ENCODE measurements at regions not wholly inside any gene's neighbourhood (a gene's known extent, or its start where the extent isn't known, plus 50 kb on each side); places are given as distances from the start of the nearest gene placed in this dataset.

DNA sequence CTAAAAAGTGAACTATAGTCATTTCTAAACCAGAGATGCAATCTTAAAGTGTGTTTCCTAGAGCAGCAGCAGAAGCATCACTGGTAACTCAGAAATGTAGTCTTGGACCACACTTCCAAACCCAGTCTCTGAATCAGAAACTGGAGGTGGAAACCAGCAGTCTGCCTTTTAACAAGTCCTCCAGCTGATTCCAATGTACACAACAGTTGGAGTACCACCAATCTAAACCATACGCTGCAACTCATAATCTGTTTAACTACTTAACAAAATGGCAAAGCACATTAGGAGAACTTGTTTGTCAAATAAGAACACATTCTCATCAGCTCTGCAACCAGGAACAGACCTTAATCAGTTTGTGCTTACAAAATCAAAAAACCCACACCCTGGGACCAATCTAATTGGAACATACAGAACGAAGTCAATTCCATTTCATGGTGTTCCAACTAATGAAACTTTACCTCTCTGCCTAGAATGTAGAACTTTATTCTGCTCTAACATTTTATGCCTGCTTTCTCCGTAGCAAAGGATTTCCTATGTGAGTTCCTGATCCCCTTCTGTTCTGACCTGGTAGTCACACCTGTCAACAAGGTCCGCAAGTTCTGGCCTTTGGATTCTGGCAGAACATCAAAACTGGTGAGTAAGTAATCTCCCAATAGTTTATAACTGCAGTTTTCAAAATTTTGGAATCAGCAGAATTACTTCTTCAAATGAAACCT, 390.4 kb downstream of the HTR1B start (continued):
- TF ChIP-seq, protein P1, sequence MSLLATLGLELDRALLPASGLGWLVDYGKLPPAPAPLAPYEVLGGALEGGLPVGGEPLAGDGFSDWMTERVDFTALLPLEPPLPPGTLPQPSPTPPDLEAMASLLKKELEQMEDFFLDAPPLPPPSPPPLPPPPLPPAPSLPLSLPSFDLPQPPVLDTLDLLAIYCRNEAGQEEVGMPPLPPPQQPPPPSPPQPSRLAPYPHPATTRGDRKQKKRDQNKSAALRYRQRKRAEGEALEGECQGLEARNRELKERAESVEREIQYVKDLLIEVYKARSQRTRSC (CRISPR knock-in tag; IDR thresholded peaks at IDR 0.05; ENCODE audit: low read depth), result no peak

DNA sequence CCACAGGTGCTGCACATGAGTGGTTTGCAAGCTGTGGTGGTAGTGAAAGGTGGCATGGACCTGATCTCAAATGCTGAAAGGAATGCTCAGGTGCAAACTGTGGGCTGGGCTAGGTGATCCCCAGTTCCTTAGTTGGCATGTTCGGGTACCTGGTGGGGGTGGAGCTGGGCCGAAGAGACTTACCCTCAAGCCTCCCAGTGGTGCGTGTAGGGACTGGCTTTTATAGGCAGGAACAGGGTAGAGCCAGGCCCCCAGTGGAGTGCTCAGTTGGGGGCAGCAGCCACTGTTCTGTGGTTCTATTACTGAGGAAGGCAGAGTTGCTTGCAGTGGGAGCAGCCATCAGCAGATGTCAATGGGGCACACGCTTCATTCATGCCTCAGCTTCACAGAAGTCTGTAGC, 399.8 kb downstream of the HTR1B start:
- DNase-seq (ENCODE audit: low spot score), result no peak
- ChIA-PET CTCF (ENCODE audit: low intra/inter-chr PET ratio, low total read pairs) (no interaction called here), POLR2A (no interaction called here)
- Histone ChIP-seq H3K79me2 (ENCODE audit: insufficient read depth, low read length) (no peaks in the 10 kb centered on the region), H3K9ac (ENCODE audit: insufficient read depth, low read depth, low read length) (no peak overlapping the region), H3K36me3 (replicated peaks in 1 of 2; ENCODE audit: control insufficient read depth in 1 of 2, insufficient read depth in 2 of 2, low read length in 2 of 2) (no peaks in the 10 kb centered on the region), H3K4me3 (replicated peaks in 1 of 3; ENCODE audit: insufficient read depth in 1 of 3, low read depth in 2 of 3, low read length in 3 of 3) (no peak overlapping the region), H3K27me3 (ENCODE audit: control insufficient read depth in 1 of 2, insufficient read depth in 2 of 2, low read length in 2 of 2) (no peaks in the 10 kb centered on the region), H3K4me1 (ENCODE audit: insufficient read depth, low read length) (no peaks in the 10 kb centered on the region), H3K9me3 (ENCODE audit: low read length) (peaks cover 25% of the 10 kb centered on the region), H4K20me1 (ENCODE audit: insufficient read depth, low read length) (no peaks in the 10 kb centered on the region), H2AFZ (ENCODE audit: low read length) (no peak overlapping the region), H3K27ac (ENCODE audit: extremely low read length, insufficient read depth, low read length) (no peak overlapping the region), H3K4me2 (ENCODE audit: low read depth, low read length) (no peak overlapping the region)
- no TSS peak for BruUV-seq (replicated peaks)
- in situ Hi-C loops (cut with HindIII; ENCODE audit: extremely low pct_ligation_motif_present, low pct_unique_long_range_greater_than_20kb), result no loop called here
- ATAC-seq, result no peak
- 0% methylated on average over 3 of the region's 4 CpGs for WGBS (ENCODE audit: low lambda C conversion rate)
- intact Hi-C loops (cut with micrococcal nuclease; ENCODE audit: unreplicated experiment), result no loop called here
- TF ChIP-seq, protein P2, sequence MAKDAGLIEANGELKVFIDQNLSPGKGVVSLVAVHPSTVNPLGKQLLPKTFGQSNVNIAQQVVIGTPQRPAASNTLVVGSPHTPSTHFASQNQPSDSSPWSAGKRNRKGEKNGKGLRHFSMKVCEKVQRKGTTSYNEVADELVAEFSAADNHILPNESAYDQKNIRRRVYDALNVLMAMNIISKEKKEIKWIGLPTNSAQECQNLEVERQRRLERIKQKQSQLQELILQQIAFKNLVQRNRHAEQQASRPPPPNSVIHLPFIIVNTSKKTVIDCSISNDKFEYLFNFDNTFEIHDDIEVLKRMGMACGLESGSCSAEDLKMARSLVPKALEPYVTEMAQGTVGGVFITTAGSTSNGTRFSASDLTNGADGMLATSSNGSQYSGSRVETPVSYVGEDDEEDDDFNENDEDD (CRISPR knock-in tag; IDR thresholded peaks at IDR 0.05; ENCODE audit: borderline replicate concordance), result no peak
- TF ChIP-seq ZNF572 (CRISPR knock-in tag; IDR thresholded peaks at IDR 0.05) (no peak), ZMYM2 (CRISPR knock-in tag; IDR thresholded peaks at IDR 0.05) (no peak)
- no peak for FAIRE-seq

DNA sequence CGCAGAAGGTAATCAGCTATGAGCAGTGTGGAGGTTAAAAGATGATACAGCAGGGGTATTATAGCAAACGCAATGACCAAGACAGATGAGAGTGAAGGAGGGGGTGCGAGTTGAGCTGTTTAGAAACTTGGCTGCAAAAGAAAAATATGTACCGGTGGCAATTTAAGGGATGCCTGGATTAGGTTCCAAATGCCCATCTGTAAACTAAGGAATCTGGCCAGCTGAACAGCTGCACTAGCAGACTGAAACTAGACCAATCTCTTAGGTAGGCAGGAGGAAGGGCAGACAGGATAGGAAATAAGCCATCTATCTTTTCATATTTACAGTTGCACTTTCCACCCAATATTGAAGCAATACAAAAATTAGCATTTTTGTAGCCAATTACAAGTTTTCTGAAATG, 407.6 kb downstream of the HTR1B start:
- H4K20me1 ChIP-seq (ENCODE audit: insufficient read depth, low read length), result no peaks in the 10 kb centered on the region
- H3K4me1 ChIP-seq (ENCODE audit: insufficient read depth, low read length), result no peaks in the 10 kb centered on the region
- whole genome bisulfite sequencing (ENCODE audit: low lambda C conversion rate), result 25% methylated on average over 4 of the region's 4 CpGs
- POLR2A ChIA-PET, result no interaction called here
- DNase-seq (ENCODE audit: low spot score) (no peak), ATAC-seq (no peak), FAIRE-seq (no peak)
- no peak overlapping the region for H3K9ac ChIP-seq (ENCODE audit: insufficient read depth, low read depth, low read length)
- no peaks in the 10 kb centered on the region for H3K27me3 ChIP-seq (ENCODE audit: control insufficient read depth in 1 of 2, insufficient read depth in 2 of 2, low read length in 2 of 2)
- CTCF ChIA-PET (ENCODE audit: low intra/inter-chr PET ratio, low total read pairs), result no interaction called here
- peaks cover 19% of the 10 kb centered on the region for H3K9me3 ChIP-seq (ENCODE audit: low read length)
- no peak overlapping the region for H3K4me3 ChIP-seq (replicated peaks in 1 of 3; ENCODE audit: insufficient read depth in 1 of 3, low read depth in 2 of 3, low read length in 3 of 3)
- in situ Hi-C loops (cut with HindIII; ENCODE audit: extremely low pct_ligation_motif_present, low pct_unique_long_range_greater_than_20kb), result no loop called here
- H3K27ac ChIP-seq (ENCODE audit: extremely low read length, insufficient read depth, low read length), result no peak overlapping the region
- no peaks in the 10 kb centered on the region for H3K79me2 ChIP-seq (ENCODE audit: insufficient read depth, low read length)
- BruUV-seq (replicated peaks), result no TSS peak
- intact Hi-C loops (cut with micrococcal nuclease; ENCODE audit: unreplicated experiment), result no loop called here
- H3K36me3 ChIP-seq (replicated peaks in 1 of 2; ENCODE audit: control insufficient read depth in 1 of 2, insufficient read depth in 2 of 2, low read length in 2 of 2), result no peaks in the 10 kb centered on the region
- H3K4me2 ChIP-seq (ENCODE audit: low read depth, low read length), result no peak overlapping the region
- no peak overlapping the region for H2AFZ ChIP-seq (ENCODE audit: low read length)
- TF ChIP-seq, protein P3, sequence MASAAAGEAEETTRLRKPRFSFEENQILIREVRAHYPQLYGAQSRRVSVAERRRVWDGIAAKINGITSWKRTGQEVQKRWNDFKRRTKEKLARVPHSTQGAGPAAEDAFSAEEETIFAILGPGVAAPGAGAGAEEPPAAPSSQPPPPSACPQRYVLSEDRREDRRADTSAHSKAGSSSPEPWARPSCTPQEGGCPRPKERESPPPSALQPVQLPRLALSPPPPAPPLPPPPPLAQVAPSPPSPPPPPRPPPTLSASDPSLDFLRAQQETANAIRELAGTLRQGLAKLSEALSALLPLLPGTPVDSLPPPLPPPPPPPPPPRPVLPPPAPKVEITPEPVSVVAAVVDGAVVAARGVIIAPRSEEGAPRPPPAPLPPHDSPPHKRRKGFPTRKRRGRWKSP (CRISPR knock-in tag; IDR thresholded peaks at IDR 0.05), result no peak
- TF ChIP-seq, protein P4, sequence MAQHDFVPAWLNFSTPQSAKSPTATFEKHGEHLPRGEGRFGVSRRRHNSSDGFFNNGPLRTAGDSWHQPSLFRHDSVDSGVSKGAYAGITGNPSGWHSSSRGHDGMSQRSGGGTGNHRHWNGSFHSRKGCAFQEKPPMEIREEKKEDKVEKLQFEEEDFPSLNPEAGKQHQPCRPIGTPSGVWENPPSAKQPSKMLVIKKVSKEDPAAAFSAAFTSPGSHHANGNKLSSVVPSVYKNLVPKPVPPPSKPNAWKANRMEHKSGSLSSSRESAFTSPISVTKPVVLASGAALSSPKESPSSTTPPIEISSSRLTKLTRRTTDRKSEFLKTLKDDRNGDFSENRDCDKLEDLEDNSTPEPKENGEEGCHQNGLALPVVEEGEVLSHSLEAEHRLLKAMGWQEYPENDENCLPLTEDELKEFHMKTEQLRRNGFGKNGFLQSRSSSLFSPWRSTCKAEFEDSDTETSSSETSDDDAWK (CRISPR knock-in tag; IDR thresholded peaks at IDR 0.05), result no peak
- TF ChIP-seq ZNF468 (CRISPR knock-in tag; IDR thresholded peaks at IDR 0.05) (no peak), RARG (CRISPR knock-in tag; IDR thresholded peaks at IDR 0.05; ENCODE audit: low read depth) (no peak), ZNF101 (CRISPR knock-in tag; IDR thresholded peaks at IDR 0.05; ENCODE audit: borderline replicate concordance, low read depth) (no peak), ZBTB7A (CRISPR knock-in tag; IDR thresholded peaks at IDR 0.05) (no peak), SYNCRIP (IDR thresholded peaks at IDR 0.05; ENCODE audit: insufficient read depth, low read depth, low read length) (no peak), NFATC3 (CRISPR knock-in tag; IDR thresholded peaks at IDR 0.05) (no peak), MED1 (CRISPR knock-in tag; IDR thresholded peaks at IDR 0.05) (no peak)

Data from HepG2 (cell line).